KBM-7 (cell line): ENCODE measurements at regions not wholly inside any gene's neighbourhood (a gene's known extent, or its start where the extent isn't known, plus 50 kb on each side); places are given as distances from the start of the nearest gene placed in this dataset.
"Not testable (repeated sequence)": the region's sequence is repeated elsewhere in the genome, so short reads cannot be mapped to it uniquely, and the experiment has no call there.

Experiments
- DNase-seq: peaks from one replicate; pipeline ENCODE4 v3.0.0-alpha.2; 2015
- in situ Hi-C: fragments of 300-500 bp; cut with MboI; formaldehyde crosslinking; loops from 2 replicates; pipeline ENCODE4 v1.14.3; 2020; ENCODE audit warnings: low sequenced_read_pairs, low pct_unique_long_range_greater_than_20kb, mixed read lengths

- in situ Hi-C loops = no loop called here
- no peak for DNase-seq
These were observed 126.3 kb upstream of the NPY start for GRCh38 chr7:24157666-24158065.

GRCh38 chr7:24158975-24159374, 125.0 kb upstream of the NPY start:
- DNase-seq = no peak
- in situ Hi-C loops = no loop called here

GRCh38 chr7:24164401-24164800, 119.6 kb upstream of the NPY start:
- no peak for DNase-seq
- in situ Hi-C loops = no loop called here

GRCh38 chr7:24169077-24169624, 114.8 kb upstream of the NPY start:
- peak; percentile 12 for DNase-seq
- in situ Hi-C loops = no loop called here

GRCh38 chr7:24171951-24172350, 112.0 kb upstream of the NPY start:
- DNase-seq, in situ Hi-C loops: not testable (repeated sequence)

GRCh38 chr7:24172856-24173255, 111.1 kb upstream of the NPY start:
- in situ Hi-C loops = no loop called here
- DNase-seq = no peak

GRCh38 chr7:24175603-24176002, 108.4 kb upstream of the NPY start:
- in situ Hi-C loops = no loop called here
- no peak for DNase-seq

GRCh38 chr7:24178811-24179570, 105.0 kb upstream of the NPY start:
- in situ Hi-C loops = no loop called here
- DNase-seq = no peak

- in situ Hi-C loops = no loop called here
- DNase-seq = no peak
These were observed 92.6 kb upstream of the NPY start for GRCh38 chr7:24191362-24191761.

GRCh38 chr7:24192053-24192452, 91.9 kb upstream of the NPY start:
- no peak for DNase-seq
- in situ Hi-C loops = no loop called here

GRCh38 chr7:24192691-24193090, 91.3 kb upstream of the NPY start:
- no peak for DNase-seq
- in situ Hi-C loops = no loop called here

GRCh38 chr7:24197852-24198251, 86.1 kb upstream of the NPY start:
- DNase-seq = no peak
- in situ Hi-C loops = no loop called here

GRCh38 chr7:24199978-24200377, 84.0 kb upstream of the NPY start:
- DNase-seq = no peak
- in situ Hi-C loops = no loop called here

- no peak for DNase-seq
- in situ Hi-C loops = no loop called here
These were observed 83.5 kb upstream of the NPY start for GRCh38 chr7:24200407-24200966.

- no peak for DNase-seq
- in situ Hi-C loops = no loop called here
These were observed 82.8 kb upstream of the NPY start for GRCh38 chr7:24201226-24201625.

- no peak for DNase-seq
- in situ Hi-C loops = no loop called here
These were observed 71.9 kb upstream of the NPY start for GRCh38 chr7:24212073-24212472.

- in situ Hi-C loops = no loop called here
These were observed 70.7 kb upstream of the NPY start for GRCh38 chr7:24213311-24213710.

GRCh38 chr7:24214670-24215069, 69.3 kb upstream of the NPY start:
- DNase-seq = no peak
- in situ Hi-C loops = no loop called here

More at GRCh38 chr7:24213311-24213710, 70.7 kb upstream of the NPY start:
- no peak for DNase-seq

- in situ Hi-C loops = no loop called here
- DNase-seq = no peak
These were observed 67.3 kb upstream of the NPY start for GRCh38 chr7:24216576-24217125.

- no peak for DNase-seq
- in situ Hi-C loops = no loop called here
These were observed 62.5 kb upstream of the NPY start for GRCh38 chr7:24221500-24221899.
